ENCODE measurements at regions not wholly inside any gene's neighbourhood (a gene's known extent, or its start where the extent isn't known, plus 50 kb on each side); places are given as distances from the start of the nearest gene placed in this dataset.

DNA sequence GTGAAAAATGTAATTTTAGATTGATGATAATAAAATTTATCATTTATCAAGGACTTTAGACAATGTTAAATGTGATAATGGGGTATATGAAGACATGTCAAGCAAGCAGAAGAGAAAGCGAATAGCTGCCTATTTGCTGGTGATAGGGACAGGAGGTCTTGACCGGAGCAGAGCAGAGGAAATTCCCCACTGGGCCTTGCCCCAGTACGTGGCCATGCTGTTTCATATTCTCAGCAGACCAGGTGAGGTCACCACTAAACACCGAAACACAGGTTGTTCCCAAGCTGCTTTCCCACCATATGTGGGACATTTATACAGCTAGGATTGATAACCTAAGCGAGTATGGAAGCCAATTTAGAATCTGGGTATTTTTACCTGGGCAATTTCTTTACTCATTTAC, 1629.6 kb downstream of the FAM181B start:
- Histone ChIP-seq H3K9ac (replicated peaks; ENCODE audit: extremely low read depth, insufficient read depth, low read length) (no peak overlapping the region), H3K27ac (ENCODE audit: insufficient read depth, low read depth, low read length) (no peak overlapping the region), H3K9me3 (replicated peaks; ENCODE audit: control insufficient read depth, insufficient read depth, low read length) (no peaks in the 10 kb centered on the region), H4K20me1 (replicated peaks; ENCODE audit: control insufficient read depth, extremely low read depth, insufficient read depth, low read length) (no peaks in the 10 kb centered on the region), H3K27me3 (ENCODE audit: control insufficient read depth in 2 of 2, insufficient read depth in 2 of 2, low read length in 2 of 2) (no peaks in the 10 kb centered on the region), H2AFZ (ENCODE audit: low read depth, low read length) (no peak overlapping the region), H3K36me3 (ENCODE audit: control insufficient read depth in 2 of 2, extremely low read depth in 1 of 2, insufficient read depth in 2 of 2, low read length in 2 of 2) (no peaks in the 10 kb centered on the region), H3K4me3 (replicated peaks in 1 of 3; ENCODE audit: insufficient read depth in 1 of 3, low read depth in 1 of 3, low read length in 3 of 3) (no peak overlapping the region), H3K79me2 (ENCODE audit: control insufficient read depth, insufficient read depth, low read length) (no peaks in the 10 kb centered on the region), H3K4me1 (ENCODE audit: control insufficient read depth, extremely low read depth, insufficient read depth, low read length) (no peaks in the 10 kb centered on the region), H3K9me1 (replicated peaks; ENCODE audit: control insufficient read depth, extremely low read depth, insufficient read depth, low read length) (no peaks in the 10 kb centered on the region), H3K4me2 (ENCODE audit: insufficient read depth, low read length) (no peak overlapping the region)
- TF ChIP-seq MYC (IDR thresholded peaks at IDR 0.05; ENCODE audit: low read depth, low read length): no peak
- no peak for TF ChIP-seq GATA2 (IDR thresholded peaks at IDR 0.05; ENCODE audit: insufficient read depth, insufficient read length, low read depth, low read length)
- dilution Hi-C loops (cut with MboI; ENCODE audit: extremely low pct_ligation_motif_present, low sequenced_read_pairs): no loop called here
- DNase-seq (ENCODE audit: low read depth, low spot score): no peak
- FAIRE-seq: no peak
- ChIA-PET POLR2A (no interaction called here), CTCF (no interaction called here)
- BruUV-seq (replicated peaks): no TSS peak
- intact Hi-C loops (cut with micrococcal nuclease): no loop called here

DNA sequence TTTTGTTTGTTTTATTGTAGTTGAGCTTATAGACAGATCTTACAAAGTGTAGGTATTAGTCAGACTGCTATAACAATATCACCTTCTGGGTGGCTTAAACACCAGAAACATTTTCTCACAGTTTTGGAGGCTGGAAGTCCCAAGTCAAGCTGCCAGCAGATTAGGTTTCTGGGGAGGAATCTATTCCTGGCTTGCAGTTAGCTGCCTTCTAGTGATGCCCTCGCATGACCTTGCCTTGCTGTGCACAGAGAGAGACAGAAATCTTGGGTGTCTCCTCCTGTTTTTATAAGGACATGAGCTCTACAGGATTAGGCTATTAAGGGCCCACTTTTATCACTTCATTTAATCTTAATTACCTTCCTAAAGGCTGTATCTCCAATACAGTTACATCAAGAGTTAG, 1635.2 kb downstream of the FAM181B start:
- POLR2A ChIA-PET: no interaction called here
- H3K4me1 ChIP-seq (ENCODE audit: control insufficient read depth, extremely low read depth, insufficient read depth, low read length): no peaks in the 10 kb centered on the region
- H4K20me1 ChIP-seq (replicated peaks; ENCODE audit: control insufficient read depth, extremely low read depth, insufficient read depth, low read length): no peaks in the 10 kb centered on the region
- H3K4me2 ChIP-seq (ENCODE audit: insufficient read depth, low read length): no peak overlapping the region
- dilution Hi-C loops (cut with MboI; ENCODE audit: extremely low pct_ligation_motif_present, low sequenced_read_pairs) (no loop called here), intact Hi-C loops (cut with micrococcal nuclease) (no loop called here)
- no peak overlapping the region for H3K9ac ChIP-seq (replicated peaks; ENCODE audit: extremely low read depth, insufficient read depth, low read length)
- no peak overlapping the region for H3K27ac ChIP-seq (ENCODE audit: insufficient read depth, low read depth, low read length)
- FAIRE-seq (no peak), DNase-seq (ENCODE audit: low read depth, low spot score) (no peak)
- TF ChIP-seq, protein P1, sequence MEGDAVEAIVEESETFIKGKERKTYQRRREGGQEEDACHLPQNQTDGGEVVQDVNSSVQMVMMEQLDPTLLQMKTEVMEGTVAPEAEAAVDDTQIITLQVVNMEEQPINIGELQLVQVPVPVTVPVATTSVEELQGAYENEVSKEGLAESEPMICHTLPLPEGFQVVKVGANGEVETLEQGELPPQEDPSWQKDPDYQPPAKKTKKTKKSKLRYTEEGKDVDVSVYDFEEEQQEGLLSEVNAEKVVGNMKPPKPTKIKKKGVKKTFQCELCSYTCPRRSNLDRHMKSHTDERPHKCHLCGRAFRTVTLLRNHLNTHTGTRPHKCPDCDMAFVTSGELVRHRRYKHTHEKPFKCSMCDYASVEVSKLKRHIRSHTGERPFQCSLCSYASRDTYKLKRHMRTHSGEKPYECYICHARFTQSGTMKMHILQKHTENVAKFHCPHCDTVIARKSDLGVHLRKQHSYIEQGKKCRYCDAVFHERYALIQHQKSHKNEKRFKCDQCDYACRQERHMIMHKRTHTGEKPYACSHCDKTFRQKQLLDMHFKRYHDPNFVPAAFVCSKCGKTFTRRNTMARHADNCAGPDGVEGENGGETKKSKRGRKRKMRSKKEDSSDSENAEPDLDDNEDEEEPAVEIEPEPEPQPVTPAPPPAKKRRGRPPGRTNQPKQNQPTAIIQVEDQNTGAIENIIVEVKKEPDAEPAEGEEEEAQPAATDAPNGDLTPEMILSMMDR (IDR thresholded peaks at IDR 0.05; ENCODE audit: extremely low read depth in 1 of 2, insufficient read depth in 1 of 2, low read depth in 1 of 2, low read length in 2 of 2): no peak
- TF ChIP-seq MYC (IDR thresholded peaks at IDR 0.05; ENCODE audit: low read depth, low read length): no peak
- TF ChIP-seq FOS (IDR thresholded peaks at IDR 0.05; ENCODE audit: borderline replicate concordance, insufficient read depth, low read length): no peak
- no peak for TF ChIP-seq EZH2 (IDR thresholded peaks at IDR 0.05; ENCODE audit: borderline replicate concordance, low read depth, low read length, severe bottlenecking)
- no peak for TF ChIP-seq GATA2 (IDR thresholded peaks at IDR 0.05; ENCODE audit: insufficient read depth, insufficient read length, low read depth, low read length)
- no peak for TF ChIP-seq POLR2AphosphoS5 (IDR thresholded peaks at IDR 0.05; ENCODE audit: insufficient read depth, low read depth, low read length)
- TF ChIP-seq, protein P2, sequence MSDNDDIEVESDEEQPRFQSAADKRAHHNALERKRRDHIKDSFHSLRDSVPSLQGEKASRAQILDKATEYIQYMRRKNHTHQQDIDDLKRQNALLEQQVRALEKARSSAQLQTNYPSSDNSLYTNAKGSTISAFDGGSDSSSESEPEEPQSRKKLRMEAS (IDR thresholded peaks at IDR 0.05; ENCODE audit: insufficient read depth, insufficient read length): no peak
- no peak for TF ChIP-seq JUN (IDR thresholded peaks at IDR 0.05; ENCODE audit: borderline replicate concordance, insufficient read depth, insufficient read length, low read depth)
- TF ChIP-seq POLR2A (IDR thresholded peaks at IDR 0.05; ENCODE audit: low read depth, low read length): no peak
- no peak overlapping the region for H2AFZ ChIP-seq (ENCODE audit: low read depth, low read length)
- no peaks in the 10 kb centered on the region for H3K79me2 ChIP-seq (ENCODE audit: control insufficient read depth, insufficient read depth, low read length)
- H3K36me3 ChIP-seq (ENCODE audit: control insufficient read depth in 2 of 2, extremely low read depth in 1 of 2, insufficient read depth in 2 of 2, low read length in 2 of 2): no peaks in the 10 kb centered on the region
- H3K9me1 ChIP-seq (replicated peaks; ENCODE audit: control insufficient read depth, extremely low read depth, insufficient read depth, low read length): no peaks in the 10 kb centered on the region
- CTCF ChIA-PET: no interaction called here
- no TSS peak for BruUV-seq (replicated peaks)
- no peaks in the 10 kb centered on the region for H3K9me3 ChIP-seq (replicated peaks; ENCODE audit: control insufficient read depth, insufficient read depth, low read length)
- H3K27me3 ChIP-seq (ENCODE audit: control insufficient read depth in 2 of 2, insufficient read depth in 2 of 2, low read length in 2 of 2): no peaks in the 10 kb centered on the region
- H3K4me3 ChIP-seq (replicated peaks in 1 of 3; ENCODE audit: insufficient read depth in 1 of 3, low read depth in 1 of 3, low read length in 3 of 3): no peak overlapping the region
